Effector CD4-positive, alpha-beta T cell (primary cell): ENCODE measurements at regions not wholly inside any gene's neighbourhood (a gene's known extent, or its start where the extent isn't known, plus 50 kb on each side); places are given as distances from the start of the nearest gene placed in this dataset.
"Not testable (repeated sequence)": the region's sequence is repeated elsewhere in the genome, so short reads cannot be mapped to it uniquely, and the experiment has no call there.

Experiments
- DNase-seq: peaks from one replicate; pipeline ENCODE4 v3.0.0-alpha.2; 2020

DNA sequence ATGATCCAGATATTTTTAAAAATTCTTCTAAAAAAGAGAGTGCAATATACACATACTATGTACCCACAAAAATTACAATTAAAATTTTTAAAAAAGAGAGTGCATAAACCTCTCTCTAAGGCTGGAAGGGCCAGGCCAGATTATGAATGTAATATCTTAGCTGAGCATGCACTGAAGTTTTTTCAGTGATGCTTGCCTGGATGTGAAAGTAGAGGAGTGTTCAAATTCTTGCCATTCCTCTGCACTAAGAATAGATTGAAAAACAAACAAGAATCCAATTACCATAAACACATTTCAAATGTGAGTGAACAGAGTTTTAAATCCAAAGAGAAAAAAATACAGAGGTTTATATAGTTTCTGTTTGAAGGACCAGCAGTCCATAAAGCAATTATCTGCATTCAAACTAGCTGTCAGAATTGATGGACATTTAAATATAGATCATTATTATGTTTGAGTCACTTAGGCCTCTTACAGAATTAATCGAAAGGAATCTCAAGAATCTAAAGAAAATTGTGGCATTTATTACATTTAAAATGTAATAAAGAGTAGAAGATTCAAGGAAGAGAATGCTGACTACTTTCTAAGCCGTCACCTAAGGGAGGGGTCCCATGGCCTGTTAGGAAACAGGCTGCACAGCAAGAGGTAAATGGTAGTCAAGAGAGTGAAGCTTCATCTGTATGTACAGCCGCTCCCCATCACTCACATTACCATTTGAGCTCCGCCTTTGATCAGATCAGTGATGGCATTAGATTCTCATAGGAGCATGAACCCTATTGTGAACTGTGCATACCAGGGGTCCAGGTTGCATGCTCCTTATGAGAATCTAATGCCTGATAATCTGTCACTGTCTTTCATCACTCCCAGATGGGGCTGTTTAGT is 159.3 kb upstream of the MDFIC2 start:
- no peak for DNase-seq

DNA sequence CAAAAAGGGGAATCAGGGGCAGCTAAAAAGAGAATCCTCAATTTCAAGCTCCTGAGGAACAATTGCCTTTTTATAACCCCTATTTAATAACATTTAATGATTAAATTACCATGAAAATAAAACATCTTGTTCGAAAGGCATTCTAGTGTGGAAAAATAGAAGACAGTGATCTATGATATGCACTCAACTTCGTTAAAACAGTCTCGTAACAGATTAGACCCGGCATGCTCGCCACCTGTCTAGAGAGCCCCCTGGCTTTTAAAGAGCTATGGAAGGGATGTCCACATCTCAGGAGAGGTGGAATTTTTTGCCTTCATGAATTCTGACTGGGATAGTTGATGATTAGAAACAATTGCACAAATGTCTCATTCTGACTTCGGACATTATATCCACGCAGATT is 153.7 kb upstream of the MDFIC2 start:
- no peak for DNase-seq

DNA sequence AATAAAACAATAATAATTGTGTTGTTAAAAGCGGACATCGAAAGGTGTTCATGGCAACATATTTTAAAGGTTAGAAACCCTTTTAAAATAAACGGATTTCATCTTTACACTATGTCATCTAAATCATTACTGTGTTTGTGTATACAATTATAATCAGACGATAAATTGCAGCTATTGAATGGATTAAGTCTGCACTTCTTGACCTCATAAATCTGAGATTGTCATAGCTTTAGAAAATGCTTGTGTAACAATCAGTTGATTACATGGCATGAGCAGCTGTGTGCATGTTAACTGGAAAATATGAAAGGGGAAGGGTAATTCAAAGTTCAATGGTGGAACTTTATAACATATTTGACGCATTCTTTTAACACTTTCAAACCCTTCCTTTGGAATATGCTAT is 152.4 kb upstream of the MDFIC2 start:
- no peak for DNase-seq

DNA sequence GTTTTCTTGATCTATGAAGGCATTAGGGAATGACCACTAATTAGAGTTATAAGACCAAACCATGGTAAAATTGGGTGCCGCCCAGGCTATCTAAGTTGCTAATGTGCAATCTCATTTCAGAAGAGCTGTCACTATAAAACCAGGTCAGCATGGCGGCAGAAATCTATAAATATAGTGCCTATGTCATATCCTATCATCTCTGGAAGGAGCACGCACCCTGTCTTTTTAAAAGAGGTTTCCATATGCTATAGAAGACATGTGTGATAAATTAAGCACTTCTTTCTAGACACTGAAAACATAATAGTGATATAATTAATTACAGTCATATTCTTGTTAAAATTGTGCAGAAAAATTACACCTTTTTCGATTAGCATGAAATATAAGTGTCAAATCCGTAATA is 152.0 kb upstream of the MDFIC2 start:
- no peak for DNase-seq

DNA sequence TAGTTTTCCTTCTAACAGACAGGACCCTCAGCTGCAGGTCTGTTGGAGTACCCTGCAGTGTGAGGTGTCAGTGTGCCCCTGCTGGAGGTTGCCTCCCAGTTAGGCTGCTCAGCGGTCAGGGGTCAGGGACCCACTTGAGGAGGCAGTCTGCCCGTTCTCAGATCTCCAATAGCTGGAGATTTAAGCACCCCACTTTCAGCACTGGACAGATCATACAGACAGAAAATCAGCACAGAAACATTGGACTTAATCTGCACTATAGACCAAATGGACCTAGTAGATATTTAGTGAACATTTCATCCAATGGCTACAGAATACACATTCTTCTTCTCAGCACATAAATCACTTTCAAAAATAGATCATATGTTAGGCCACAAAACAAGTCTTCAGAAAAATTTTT is 137.8 kb upstream of the MDFIC2 start:
- not testable (repeated sequence) for DNase-seq

DNA sequence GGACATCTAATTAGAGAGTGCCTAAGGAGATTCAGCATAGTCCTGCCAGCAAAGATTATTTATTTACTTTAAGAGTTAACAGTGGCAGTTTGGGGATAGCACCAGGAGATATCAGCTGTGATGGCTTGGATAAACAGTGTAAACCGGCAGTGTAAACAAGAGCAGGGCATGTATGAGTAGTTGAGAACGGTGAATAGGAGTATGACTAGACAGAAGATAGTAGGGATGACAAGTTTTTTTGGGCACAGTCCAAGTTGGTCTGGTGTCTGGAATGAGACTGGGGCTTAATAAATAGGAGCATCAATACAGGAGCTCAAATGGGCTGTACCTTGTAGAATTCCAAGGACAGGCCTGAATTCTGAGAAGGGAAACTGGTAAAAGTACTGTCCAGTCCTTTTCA is 123.0 kb upstream of the MDFIC2 start:
- not testable (repeated sequence) for DNase-seq

DNA sequence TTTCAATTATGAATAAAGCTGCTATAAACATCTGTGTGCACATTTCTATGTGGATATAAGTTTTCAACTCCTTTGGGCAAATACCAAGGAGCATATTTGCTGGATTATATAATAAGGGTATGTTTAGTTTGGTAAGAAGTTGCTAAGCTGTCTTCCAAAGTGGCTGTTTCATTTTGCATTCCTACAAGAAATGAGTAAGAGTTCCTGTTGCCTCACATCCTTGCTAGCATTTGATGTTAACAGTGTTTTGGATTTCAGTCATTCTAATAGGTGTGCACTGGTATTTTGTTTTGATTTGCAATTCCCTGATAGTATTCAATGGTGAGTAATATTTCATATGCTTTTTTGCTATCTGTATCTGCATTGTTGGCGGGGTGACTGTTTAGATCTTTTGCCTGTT is 120.7 kb upstream of the MDFIC2 start:
- DNase-seq = no peak

DNA sequence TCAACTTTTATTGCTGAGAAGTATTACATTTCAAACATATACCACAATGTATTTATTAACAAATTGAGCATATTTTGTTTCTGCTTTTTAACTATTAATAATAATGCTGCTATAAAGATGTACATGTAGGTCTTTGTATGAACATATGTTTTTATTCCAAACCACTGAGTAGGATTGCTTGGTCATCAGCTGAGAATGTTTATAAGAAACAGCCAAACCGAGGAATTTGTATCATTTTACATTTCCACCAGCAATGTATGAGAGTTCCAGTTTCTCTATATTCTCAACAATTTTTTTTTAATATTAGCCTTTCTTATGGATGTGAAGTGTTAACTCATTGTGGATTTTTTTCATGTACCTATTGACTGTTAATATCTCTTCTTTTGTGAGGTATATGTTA is 119.5 kb upstream of the MDFIC2 start:
- no peak for DNase-seq

DNA sequence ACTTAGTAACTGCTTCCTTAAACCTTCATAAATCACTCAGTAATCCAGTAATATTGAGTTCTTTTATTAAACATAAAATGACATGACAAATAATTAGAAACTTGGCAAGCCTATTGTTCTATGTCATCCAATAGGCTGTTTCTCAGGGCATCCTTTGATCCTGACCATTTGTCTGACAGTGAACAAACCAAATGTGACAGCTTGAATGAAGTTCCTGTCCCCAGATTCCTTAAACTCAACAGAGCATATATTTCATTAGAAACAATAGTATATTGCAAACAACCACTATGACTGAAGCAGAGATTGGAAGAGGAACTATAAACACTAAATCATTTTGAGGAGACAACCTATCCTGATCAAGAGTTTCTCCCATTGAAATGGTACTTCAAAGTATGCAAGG is 113.6 kb upstream of the MDFIC2 start:
- no peak for DNase-seq

DNA sequence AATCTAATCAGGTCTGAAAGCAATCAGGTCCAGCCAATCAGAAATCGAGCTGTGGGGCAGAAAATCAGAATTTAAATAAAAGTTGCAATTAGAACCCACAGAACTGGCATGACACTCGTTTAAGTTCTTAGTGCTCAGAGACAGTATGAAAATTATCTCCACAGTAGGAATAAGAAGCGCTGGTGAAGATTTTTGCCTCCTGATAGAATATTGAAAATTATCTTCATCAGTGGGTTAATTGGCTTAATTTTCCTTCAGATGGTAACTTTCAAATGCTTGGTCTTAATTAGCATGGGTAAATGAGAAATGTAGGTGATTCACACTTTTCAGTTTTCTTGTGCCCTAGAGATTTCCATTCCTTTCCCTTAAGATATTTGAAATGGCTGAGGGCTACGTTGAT is 109.1 kb upstream of the MDFIC2 start:
- DNase-seq = no peak

DNA sequence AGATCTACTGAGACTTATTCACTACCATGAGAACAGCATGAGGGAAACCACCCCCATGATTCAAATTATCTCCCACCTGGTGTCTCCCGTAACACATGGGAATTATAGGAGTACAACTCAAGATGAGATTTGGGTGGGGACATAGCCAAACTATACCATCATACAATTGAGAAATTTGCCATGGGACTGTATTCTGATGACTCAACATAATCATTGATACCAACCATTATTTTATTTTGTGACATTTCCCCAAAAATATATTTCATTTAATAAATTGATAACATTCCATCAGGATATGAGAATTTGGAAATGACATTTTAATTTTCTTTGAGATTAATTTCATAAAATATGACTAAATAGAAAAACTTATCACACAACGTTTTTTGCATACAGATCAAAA is 96.6 kb upstream of the MDFIC2 start:
- DNase-seq = no peak

DNA sequence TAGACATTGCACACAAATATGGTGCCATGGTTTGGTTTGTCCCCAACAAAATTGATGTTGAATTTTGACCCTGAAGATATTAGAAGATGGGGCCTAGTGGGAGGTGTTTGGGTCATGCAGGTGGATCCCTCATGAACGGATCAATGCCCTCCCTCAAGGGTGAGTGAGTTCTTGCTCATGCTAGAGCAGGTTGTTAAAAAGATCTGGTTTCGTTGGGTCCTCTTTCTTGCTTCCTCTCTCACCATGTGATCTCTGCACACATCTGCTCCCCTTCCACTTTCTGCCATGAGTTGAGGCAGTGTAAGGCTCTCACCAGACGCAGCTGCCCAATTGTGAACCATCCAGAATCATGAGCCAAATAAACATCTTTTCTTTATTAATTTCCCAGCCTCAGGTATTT is 87.8 kb upstream of the MDFIC2 start:
- no peak for DNase-seq

DNA sequence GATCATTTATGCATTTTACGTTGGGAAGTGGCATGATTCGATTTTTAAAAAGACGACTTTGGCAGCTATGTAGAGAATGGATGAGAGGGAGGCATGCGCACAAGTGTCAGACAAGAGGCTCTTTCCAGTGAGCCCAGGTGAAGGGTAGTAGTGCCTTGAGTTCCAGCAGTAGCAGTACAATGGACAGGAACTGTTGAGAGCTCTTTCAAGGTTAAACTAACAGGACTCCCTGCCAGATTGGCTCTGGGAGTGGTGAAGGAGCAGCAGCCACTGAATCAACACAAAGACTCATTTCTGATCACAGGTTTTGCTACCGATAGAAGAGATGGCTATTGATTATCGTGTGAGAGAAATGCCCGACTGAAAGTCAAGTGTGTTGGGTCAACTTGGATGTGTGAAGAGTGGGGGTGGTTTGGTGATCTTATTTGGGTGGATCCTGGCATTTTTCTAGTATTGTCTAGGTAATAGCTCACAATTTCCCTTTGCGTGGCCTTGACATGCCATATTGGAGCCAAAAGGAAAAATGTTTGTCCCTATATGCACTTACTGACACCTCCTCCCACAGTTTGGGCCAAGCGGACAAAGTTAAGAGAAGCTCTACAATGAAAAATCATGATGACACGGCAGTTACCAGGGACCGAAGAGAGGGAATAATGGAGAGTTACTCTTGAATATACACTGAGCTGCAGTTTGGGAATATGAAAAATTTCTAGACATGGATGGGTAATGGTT is 81.6 kb upstream of the MDFIC2 start:
- no peak for DNase-seq

DNA sequence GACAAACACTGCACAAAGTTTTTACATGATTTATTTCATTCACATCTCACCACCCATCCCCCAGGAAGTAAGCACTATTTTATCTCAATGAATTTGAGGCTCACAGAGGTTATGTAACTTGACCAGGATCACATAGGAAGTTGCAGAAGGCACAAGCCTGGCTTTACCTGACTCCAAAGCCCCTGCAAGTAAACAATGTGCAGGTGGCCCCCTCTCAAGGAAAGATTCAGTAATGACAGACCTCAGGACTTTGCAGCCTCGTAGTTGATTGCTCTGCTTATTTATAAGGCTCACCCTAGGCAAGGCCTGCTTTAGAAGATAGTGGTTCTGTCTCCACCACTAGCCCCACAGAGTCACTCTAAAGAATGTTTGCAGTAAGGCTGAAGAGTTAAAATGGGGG is 79.8 kb upstream of the MDFIC2 start:
- no peak for DNase-seq

DNA sequence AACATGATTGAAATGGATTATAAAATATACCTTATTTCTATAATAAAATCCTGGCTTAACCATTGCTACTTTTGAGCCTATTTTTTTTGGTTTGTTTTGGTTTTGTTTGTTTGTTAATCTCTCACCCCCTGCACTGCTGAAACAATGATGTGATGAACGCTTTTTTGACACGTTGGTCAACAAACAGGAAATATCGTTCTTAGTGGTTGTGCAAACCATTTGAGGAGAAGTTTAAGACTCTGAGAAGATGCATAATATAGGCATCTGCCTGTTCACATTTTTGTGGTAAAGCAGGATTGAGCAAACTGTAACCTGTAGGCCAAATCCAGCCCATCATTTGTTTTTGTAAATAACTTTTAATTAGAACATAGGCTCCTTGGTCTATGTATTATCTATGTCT is 75.5 kb upstream of the MDFIC2 start:
- no peak for DNase-seq

DNA sequence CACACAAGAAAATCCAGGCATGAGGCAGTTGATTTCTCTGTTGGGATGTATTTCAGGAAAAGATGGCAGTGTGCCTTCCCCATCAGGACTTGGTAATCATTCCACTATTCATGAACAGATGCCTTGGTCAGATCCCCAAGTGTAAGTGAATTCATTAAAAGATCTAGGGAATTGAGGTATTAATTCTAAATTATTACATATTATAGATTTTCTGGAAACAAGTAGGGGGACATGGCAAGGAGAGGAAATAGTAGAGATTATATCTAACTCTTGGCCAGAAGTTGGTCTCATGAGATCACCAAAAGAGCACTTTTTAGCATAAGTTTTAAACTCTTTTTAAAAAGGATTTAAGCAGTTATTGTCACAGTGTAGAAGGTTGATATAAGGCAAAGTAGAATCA is 74.4 kb upstream of the MDFIC2 start:
- no peak for DNase-seq

DNA sequence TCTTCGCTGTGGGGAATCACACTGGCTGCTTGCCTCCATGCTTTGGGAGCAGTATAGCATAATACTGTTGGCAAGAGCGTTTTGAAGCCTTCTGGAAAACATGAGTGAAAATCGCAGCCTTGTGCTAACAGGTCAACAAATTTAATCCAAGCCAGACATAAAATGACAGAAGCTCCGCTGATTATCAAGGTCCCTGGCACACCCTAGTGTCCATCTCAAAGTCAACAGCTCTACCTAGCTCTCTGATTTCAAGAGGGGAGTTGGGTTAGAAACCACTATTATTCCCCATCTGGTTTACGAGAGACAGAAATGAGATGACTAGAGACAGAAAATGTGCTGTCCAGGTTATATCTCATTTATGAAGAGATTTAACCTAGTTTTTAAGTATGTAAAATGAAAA is 73.6 kb upstream of the MDFIC2 start:
- DNase-seq = no peak

DNA sequence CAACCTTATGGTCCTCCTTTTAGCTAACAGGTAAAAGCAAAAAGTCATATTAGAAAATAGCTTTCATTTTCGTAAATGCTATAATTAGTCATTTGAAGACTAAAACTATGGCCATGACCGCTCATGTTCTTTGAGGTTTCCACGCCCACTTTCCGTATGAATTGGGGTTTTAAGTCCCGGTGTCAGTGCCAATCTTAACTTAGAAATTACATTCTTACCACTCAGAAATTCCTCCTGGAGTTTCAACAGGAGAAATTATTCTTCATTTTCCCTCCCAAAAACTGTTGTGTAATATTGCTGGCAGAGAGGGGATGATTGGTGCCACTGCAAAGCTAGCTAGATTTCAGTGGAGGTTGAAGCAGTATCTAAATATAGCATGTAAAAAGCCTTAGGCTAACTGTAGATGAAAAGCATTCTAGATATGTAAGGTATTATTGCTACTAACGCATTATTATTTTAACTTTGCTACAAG is 71.0 kb upstream of the MDFIC2 start:
- DNase-seq = no peak

DNA sequence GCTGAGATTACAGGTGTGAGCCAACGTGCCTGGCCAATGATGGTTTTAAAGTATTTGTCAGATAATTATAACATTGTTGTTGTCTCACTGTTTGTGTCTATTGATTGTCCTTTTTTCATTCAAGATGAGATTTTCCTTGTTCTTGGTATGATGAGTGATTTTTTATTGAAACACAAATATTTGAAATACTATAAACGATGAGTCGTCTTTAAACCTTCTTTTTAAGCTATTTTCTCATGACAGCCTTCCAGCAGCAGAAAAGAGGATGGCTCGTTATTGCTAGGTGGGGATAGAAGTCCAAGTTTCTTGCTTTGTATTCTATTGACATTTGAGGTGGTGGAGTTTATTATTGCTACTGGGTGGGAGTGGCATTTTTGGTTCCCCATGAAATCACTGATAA is 61.7 kb upstream of the MDFIC2 start:
- DNase-seq = no peak
